Upper lobe of left lung (tissue), 6 donors: ENCODE measurements at regions not wholly inside any gene's neighbourhood (a gene's known extent, or its start where the extent isn't known, plus 50 kb on each side); places are given as distances from the start of the nearest gene placed in this dataset.

Experiments used
- ATAC-seq, 2 donors: fragments of 200-7000 bp; cut with Tn5 transposase; one replicate each; pipeline ENCODE4 v1.9.1; 2022; ENCODE audit warnings: mild to moderate bottlenecking in 2 of 2, moderate library complexity in 2 of 2; ENCODE audit not compliant: low FRiP score in 2 of 2
- DNase-seq, 2 donors: peaks; one replicate each; pipeline ENCODE4 v3.0.0-alpha.2; 2019 to 2020
- H3K27ac ChIP-seq, 4 donors: fragments of 200-600 bp; sonication (generic); one replicate each; pipeline ENCODE4 v1.5.1; 2016 to 2019
- H3K27me3 ChIP-seq, 4 donors: fragments of 200-600 bp; sonication (generic); one replicate each; pipeline ENCODE4 v1.5.1; 2017 to 2019
- H3K36me3 ChIP-seq, 4 donors: fragments of 200-600 bp; sonication (generic); one replicate each; pipeline ENCODE4 v1.5.1; 2016 to 2019
- H3K4me1 ChIP-seq, 4 donors: fragments of 200-600 bp; sonication (generic); one replicate each; pipeline ENCODE4 v1.5.1; 2018 to 2019
- H3K4me3 ChIP-seq, 4 donors: fragments of 200-600 bp; sonication (generic); one replicate each; pipeline ENCODE4 v1.5.1; 2017 to 2019; ENCODE audit warnings: mild to moderate bottlenecking in 2 of 4, moderate library complexity in 1 of 4
- H3K9me3 ChIP-seq, 4 donors: fragments of 200-600 bp; sonication (generic); one replicate each; pipeline ENCODE4 v1.5.1; 2018 to 2019
- CTCF ChIP-seq, 6 experiments: fragments of 450-650 bp in 4 of 6; fragments of 200-600 bp in 2 of 6; sonication (generic) in 2 of 6; IDR thresholded peaks; one replicate each; pipeline ENCODE4 v1.5.1; 2016 to 2019; ENCODE audit warnings: antibody characterized with exemption in 6 of 6
- EP300 ChIP-seq, 4 donors: sonication (generic); formaldehyde crosslinking; IDR thresholded peaks; one replicate each; pipeline ENCODE4 v1.5.1; 2017; ENCODE audit warnings: antibody characterized with exemption in 4 of 4, control low read depth in 2 of 4
- POLR2A ChIP-seq, 4 donors: fragments of 450-650 bp; IDR thresholded peaks; one replicate each; pipeline ENCODE4 v1.5.1; 2016 to 2017; ENCODE audit warnings: antibody characterized with exemption in 4 of 4, mild to moderate bottlenecking in 2 of 4
- POLR2AphosphoS5 ChIP-seq, 2 donors: sonication (generic); formaldehyde crosslinking; IDR thresholded peaks; one replicate each; pipeline ENCODE4 v1.5.1; 2017; ENCODE audit warnings: antibody characterized with exemption in 2 of 2
- whole genome bisulfite sequencing, 2 donors: methylation state at CpG; one replicate each; pipeline ENCODE4 v1.1.5; 2017 to 2018; 5-methylcytosine and 5-hydroxymethylcytosine counted together
- donor health status: DM: no; HTN: no; CAD: no; lungs with moderate emphysema.
- donor health status: DM: no; HTN: yes; CAD: no; lungs with severe emphysema.

- DNase-seq, result peak in 1 of 2 donors; percentile 11
- Histone ChIP-seq H3K4me3 (no peak overlapping the region), H3K27me3 (no peaks in the 10 kb centered on the region), H3K9me3 (no peaks in the 10 kb centered on the region), H3K4me1 (no peaks in the 10 kb centered on the region), H3K36me3 (no peaks in the 10 kb centered on the region), H3K27ac (no peak overlapping the region)
- WGBS, 2 donors, result 86 to 92% methylated on average over 5 of the region's 5 CpGs
- TF ChIP-seq CTCF (IDR thresholded peaks at IDR 0.05) (no peak), POLR2AphosphoS5 (IDR thresholded peaks at IDR 0.05) (no peak), POLR2A (IDR thresholded peaks at IDR 0.05) (no peak), EP300 (IDR thresholded peaks at IDR 0.05) (no peak)
- ATAC-seq, result no peak
Measured at GRCh38 chr20:58064411-58065010, 163.9 kb downstream of the ANKRD60 start.

GRCh38 chr20:58059260-58059544 is 169.3 kb downstream of the ANKRD60 start:
- H3K36me3 ChIP-seq, result no peaks in the 10 kb centered on the region
- H3K27ac ChIP-seq, result no peak overlapping the region
- H3K9me3 ChIP-seq, result no peaks in the 10 kb centered on the region
- TF ChIP-seq CTCF (IDR thresholded peaks at IDR 0.05), result no peak
- no peak for TF ChIP-seq POLR2AphosphoS5 (IDR thresholded peaks at IDR 0.05)
- no peak for TF ChIP-seq EP300 (IDR thresholded peaks at IDR 0.05)
- no peak for TF ChIP-seq POLR2A (IDR thresholded peaks at IDR 0.05)
- H3K4me1 ChIP-seq, result peaks cover 0 to 8% (median 2%) of the 10 kb centered on the region in 4 donors
- 38 to 71% methylated on average over 1 of the region's 1 CpG for WGBS, 2 donors
- ATAC-seq (no peak), DNase-seq (peak in 1 of 2 donors; percentile 6)
- no peak overlapping the region for H3K4me3 ChIP-seq
- H3K27me3 ChIP-seq, result no peaks in the 10 kb centered on the region

- ATAC-seq (no peak), DNase-seq (peak in 1 of 2 donors; percentile 6)
- no peak overlapping the region for H3K27ac ChIP-seq
- no peak for TF ChIP-seq POLR2AphosphoS5 (IDR thresholded peaks at IDR 0.05)
- TF ChIP-seq CTCF (IDR thresholded peaks at IDR 0.05), result no peak
- no peak for TF ChIP-seq EP300 (IDR thresholded peaks at IDR 0.05)
- TF ChIP-seq POLR2A (IDR thresholded peaks at IDR 0.05), result no peak
- H3K4me1 ChIP-seq, result peaks cover 0 to 9% (median 2%) of the 10 kb centered on the region in 4 donors
- H3K27me3 ChIP-seq, result no peaks in the 10 kb centered on the region
- H3K4me3 ChIP-seq, result no peak overlapping the region
- no peaks in the 10 kb centered on the region for H3K9me3 ChIP-seq
- WGBS, 2 donors, result 80 to 81% methylated on average over 8 of the region's 8 CpGs
- no peaks in the 10 kb centered on the region for H3K36me3 ChIP-seq
Measured at GRCh38 chr20:58058421-58059259, 169.8 kb downstream of the ANKRD60 start.

- Histone ChIP-seq H3K4me3 (no peak overlapping the region), H3K4me1 (peaks cover 0 to 9% (median 2%) of the 10 kb centered on the region in 4 donors), H3K36me3 (no peaks in the 10 kb centered on the region), H3K27ac (no peak overlapping the region), H3K9me3 (no peaks in the 10 kb centered on the region), H3K27me3 (no peaks in the 10 kb centered on the region)
- 89% methylated on average over 7 of the region's 7 CpGs for WGBS, 2 donors
- DNase-seq (peak in 1 of 2 donors; percentile 3), ATAC-seq (no peak)
- no peak for TF ChIP-seq CTCF (IDR thresholded peaks at IDR 0.05)
- TF ChIP-seq POLR2AphosphoS5 (IDR thresholded peaks at IDR 0.05), result no peak
- no peak for TF ChIP-seq POLR2A (IDR thresholded peaks at IDR 0.05)
- no peak for TF ChIP-seq EP300 (IDR thresholded peaks at IDR 0.05)
Measured at GRCh38 chr20:58056921-58057686, 171.3 kb downstream of the ANKRD60 start.
